ENCODE measurements at regions not wholly inside any gene's neighbourhood (a gene's known extent, or its start where the extent isn't known, plus 50 kb on each side); places are given as distances from the start of the nearest gene placed in this dataset.

GRCh38 chr9:14441115-14441514 is 127.2 kb upstream of the NFIB start:
- TF ChIP-seq YY1 (IDR thresholded peaks at IDR 0.05; ENCODE audit: insufficient read depth, insufficient read length), result no peak
- TF ChIP-seq SUZ12 (IDR thresholded peaks at IDR 0.05; ENCODE audit: extremely low read depth, insufficient read depth, insufficient read length), result no peak
- TF ChIP-seq ZNF274 (IDR thresholded peaks at IDR 0.05; ENCODE audit: low read depth, low read length), result no peak

Data from NT2/D1 (cell line).